K562 (cell line): ENCODE measurements at regions not wholly inside any gene's neighbourhood (a gene's known extent, or its start where the extent isn't known, plus 50 kb on each side); places are given as distances from the start of the nearest gene placed in this dataset.

Experiments used
- TBL1XR1 ChIP-seq, 2 experiments: IDR thresholded peaks; 2 replicates each; pipeline ENCODE4 v1.6.1; 2012; ENCODE audit warnings: improper control_type of control experiment in 2 of 2, low read length in 2 of 2, mild to moderate bottlenecking in 1 of 2
- ZBTB40 ChIP-seq, 2 experiments: fragments of 450-650 bp in 1 of 2; sonication (generic) in 1 of 2; formaldehyde crosslinking in 1 of 2; IDR thresholded peaks; 2 replicates each; pipeline versions ENCODE4 v1.7.1 to v1.9.0; 2016 to 2022; ENCODE audit warnings: inconsistent platforms in 1 of 2, mild to moderate bottlenecking in 1 of 2, missing genetic modification reagents in 1 of 2

- TF ChIP-seq ZBTB40 (IDR thresholded peaks at IDR 0.05) (peak; percentile 45; the same call in 1 of the 2 replicates), ZBTB40 (CRISPR knock-in tag; IDR thresholded peaks at IDR 0.05) (no peak), TBL1XR1 (IDR thresholded peaks at IDR 0.05; ENCODE audit: low read length in 2 of 2) (no peak)
Measured at GRCh38 chr7:149624006-149624405, 126.4 kb upstream of the ZNF746 start (continued).
